CD4-positive, alpha-beta T cell (primary cell): ENCODE measurements at regions not wholly inside any gene's neighbourhood (a gene's known extent, or its start where the extent isn't known, plus 50 kb on each side); places are given as distances from the start of the nearest gene placed in this dataset.

Source experiments
- ATAC-seq: fragments of 200-7000 bp; cut with Tn5 transposase; one replicate; pipeline ENCODE4 v1.10.0; 2022; ENCODE audit warnings: mild to moderate bottlenecking; ENCODE audit not compliant: poor library complexity
- CTCF ChIA-PET: fragments of 350-600 bp; sonication (Branson Sonifier 250); formaldehyde crosslinking; loops from one replicate; lab custom pipeline; 2021; ENCODE audit warnings: antibody characterized with exemption, inconsistent platforms; lab: Charles Lee
- POLR2A ChIA-PET: fragments of 350-600 bp; sonication (Branson Sonifier 250); formaldehyde crosslinking; loops from one replicate; lab custom pipeline; 2021; ENCODE audit warnings: antibody characterized with exemption, inconsistent platforms; lab: Charles Lee
- DNase-seq, 14 experiments: peaks; one replicate each; pipeline ENCODE4 v3.0.0-alpha.2; 2013 to 2020; ENCODE audit warnings: mixed read lengths in 2 of 14
- H3K27ac ChIP-seq, 2 donors: one replicate each; pipeline versions ENCODE4 v1.5.1 to v1.7.0; 2013; ENCODE audit warnings: low read length in 2 of 2, low read depth in 1 of 2, mild to moderate bottlenecking in 1 of 2
- H3K27me3 ChIP-seq, 2 experiments: 1 replicate in 1 of 2; 2 replicates in 1 of 2; pipeline versions ENCODE4 v1.6.1 to v1.7.0; 2013; ENCODE audit warnings: low read length in 2 of 2, control low read depth in 1 of 2, mild to moderate bottlenecking in 1 of 2, moderate library complexity in 1 of 2; ENCODE audit not compliant: insufficient read depth in 2 of 2, control insufficient read depth in 1 of 2
- H3K36me3 ChIP-seq: one replicate; pipeline ENCODE4 v1.6.1; 2013; ENCODE audit warnings: low read length, control low read depth; ENCODE audit not compliant: insufficient read depth
- H3K4me1 ChIP-seq: one replicate; pipeline ENCODE4 v1.6.1; 2013; ENCODE audit warnings: low read length, control low read depth; ENCODE audit not compliant: insufficient read depth
- H3K4me3 ChIP-seq: one replicate; pipeline ENCODE4 v1.5.1; 2013; ENCODE audit warnings: mild to moderate bottlenecking, low read length, moderate library complexity
- H3K9me3 ChIP-seq, 2 experiments: 1 replicate in 1 of 2; 2 replicates in 1 of 2; pipeline versions ENCODE4 v1.6.1 to v1.7.0; 2013; ENCODE audit warnings: low read length in 2 of 2, mild to moderate bottlenecking in 2 of 2, control low read depth in 1 of 2, moderate library complexity in 1 of 2; ENCODE audit not compliant: control insufficient read depth in 1 of 2, insufficient read depth in 1 of 2
- H3K27ac Mint-ChIP-seq: one replicate; pipeline ENCODE4 v1.8.0; 2020; ENCODE audit warnings: mixed read lengths
- H3K27me3 Mint-ChIP-seq: one replicate; pipeline ENCODE4 v1.8.0; 2021; ENCODE audit warnings: mixed read lengths
- H3K36me3 Mint-ChIP-seq: one replicate; pipeline ENCODE4 v1.8.0; 2021; ENCODE audit warnings: low read depth, mixed read lengths
- H3K4me1 Mint-ChIP-seq: one replicate; pipeline ENCODE4 v1.8.0; 2021; ENCODE audit warnings: low read depth, mixed read lengths
- H3K4me3 Mint-ChIP-seq: one replicate; pipeline ENCODE4 v1.8.0; 2020; ENCODE audit warnings: mild to moderate bottlenecking, mixed read lengths
- H3K9me3 Mint-ChIP-seq: one replicate; pipeline ENCODE4 v1.8.0; 2020; ENCODE audit warnings: mixed read lengths
- CTCF ChIP-seq: fragments of 200-600 bp; IDR thresholded peaks from one replicate; pipeline ENCODE4 v1.8.0; 2022; ENCODE audit warnings: antibody characterized with exemption, mild to moderate bottlenecking
- intact Hi-C, 2 experiments: fragments of 100-400 bp; cut with DNase I in 1 of 2; cut with micrococcal nuclease in 1 of 2; formaldehyde crosslinking; loops; one replicate each; pipeline versions ENCODE4 v1.15.1 to v1.9.0; 2023 to 2025; cut with DNase I, micrococcal nuclease

- no peaks in the 10 kb centered on the region for H3K27me3 Mint-ChIP-seq
- H3K9me3 Mint-ChIP-seq, result no peaks in the 10 kb centered on the region
- intact Hi-C loops, result no loop called here
- H3K36me3 Mint-ChIP-seq, result no peaks in the 10 kb centered on the region
- H3K27me3 ChIP-seq, result no peaks in the 10 kb centered on the region
- no peak overlapping the region for H3K27ac Mint-ChIP-seq
- ChIA-PET CTCF (no interaction called here), POLR2A (no interaction called here)
- H3K36me3 ChIP-seq, result no peaks in the 10 kb centered on the region
- no peak overlapping the region for H3K4me3 Mint-ChIP-seq
- H3K4me1 Mint-ChIP-seq, result no peaks in the 10 kb centered on the region
- no peak overlapping the region for H3K27ac ChIP-seq
- DNase-seq, result no peak
- H3K4me3 ChIP-seq, result no peak overlapping the region
- TF ChIP-seq CTCF, result no peak
- no peak for ATAC-seq
- no peaks in the 10 kb centered on the region for H3K9me3 ChIP-seq
- no peaks in the 10 kb centered on the region for H3K4me1 ChIP-seq
Observed at GRCh38 chr2:196384729-196385128, 213.4 kb upstream of the STK17B start.

GRCh38 chr2:196389670-196390069 lies 218.3 kb upstream of the STK17B start:
- H3K4me3 Mint-ChIP-seq, result no peak overlapping the region
- H3K4me1 ChIP-seq, result no peaks in the 10 kb centered on the region
- ATAC-seq (no peak), DNase-seq (no peak)
- H3K9me3 Mint-ChIP-seq, result no peaks in the 10 kb centered on the region
- no peaks in the 10 kb centered on the region for H3K36me3 ChIP-seq
- H3K4me1 Mint-ChIP-seq, result no peaks in the 10 kb centered on the region
- no peaks in the 10 kb centered on the region for H3K9me3 ChIP-seq
- TF ChIP-seq CTCF, result no peak
- no peak overlapping the region for H3K4me3 ChIP-seq
- POLR2A ChIA-PET, result no interaction called here
- CTCF ChIA-PET, result interaction anchor here (1.1 kb wide), 1 partner anchor 33 kb away, joined by 3 read pairs; no protein-coding TSS in a partner anchor
- no peak overlapping the region for H3K27ac ChIP-seq
- intact Hi-C loops, result no loop called here
- H3K27ac Mint-ChIP-seq, result no peak overlapping the region
- no peaks in the 10 kb centered on the region for H3K27me3 Mint-ChIP-seq
- no peaks in the 10 kb centered on the region for H3K36me3 Mint-ChIP-seq
- H3K27me3 ChIP-seq, result no peaks in the 10 kb centered on the region

- DNase-seq (no peak), ATAC-seq (no peak)
- no peaks in the 10 kb centered on the region for H3K27me3 ChIP-seq
- intact Hi-C loops, result no loop called here
- TF ChIP-seq CTCF, result no peak
- no peaks in the 10 kb centered on the region for H3K36me3 Mint-ChIP-seq
- no peaks in the 10 kb centered on the region for H3K9me3 ChIP-seq
- POLR2A ChIA-PET, result no interaction called here
- H3K4me3 ChIP-seq, result no peak overlapping the region
- no peak overlapping the region for H3K27ac ChIP-seq
- CTCF ChIA-PET, result interaction anchor here (1.1 kb wide), 1 partner anchor 32 kb away, joined by 3 read pairs; no protein-coding TSS in a partner anchor
- H3K36me3 ChIP-seq, result no peaks in the 10 kb centered on the region
- no peaks in the 10 kb centered on the region for H3K4me1 ChIP-seq
- no peaks in the 10 kb centered on the region for H3K4me1 Mint-ChIP-seq
- H3K4me3 Mint-ChIP-seq, result no peak overlapping the region
- no peaks in the 10 kb centered on the region for H3K27me3 Mint-ChIP-seq
- no peak overlapping the region for H3K27ac Mint-ChIP-seq
- H3K9me3 Mint-ChIP-seq, result no peaks in the 10 kb centered on the region
Observed at GRCh38 chr2:196390243-196391148, 219.1 kb upstream of the STK17B start.
